Mesothelial cell of epicardium (in vitro differentiated cells): ENCODE measurements at regions not wholly inside any gene's neighbourhood (a gene's known extent, or its start where the extent isn't known, plus 50 kb on each side); places are given as distances from the start of the nearest gene placed in this dataset.
"Not testable (repeated sequence)": the region's sequence is repeated elsewhere in the genome, so short reads cannot be mapped to it uniquely, and the experiment has no call there.

Experiments
- DNase-seq, 2 experiments: peaks; one replicate each; pipeline ENCODE4 v3.0.0; 2021; ENCODE audit warnings: low spot score in 2 of 2; ENCODE audit not compliant: unreplicated experiment in 2 of 2
- H3K27ac Mint-ChIP-seq: 2 replicates; pipeline ENCODE4 v1.8.0; 2021; ENCODE audit warnings: mixed read lengths
- H3K27me3 Mint-ChIP-seq: 2 replicates; pipeline ENCODE4 v1.8.0; 2021; ENCODE audit warnings: low read depth, mixed read lengths
- H3K36me3 Mint-ChIP-seq: 2 replicates; pipeline ENCODE4 v1.8.0; 2021; ENCODE audit warnings: mixed read lengths
- H3K4me1 Mint-ChIP-seq: 2 replicates; pipeline ENCODE4 v1.8.0; 2021; ENCODE audit warnings: mixed read lengths
- H3K4me3 Mint-ChIP-seq: 2 replicates; pipeline ENCODE4 v1.8.0; 2021; ENCODE audit warnings: mild to moderate bottlenecking, moderate library complexity, mixed read lengths
- H3K9me3 Mint-ChIP-seq: 2 replicates; pipeline ENCODE4 v1.8.0; 2021; ENCODE audit warnings: mixed read lengths
- CTCF ChIP-seq: fragments of 200-600 bp; sonication (generic); IDR thresholded peaks from one replicate; pipeline ENCODE4 v1.5.0; 2021; ENCODE audit warnings: antibody characterized with exemption; ENCODE audit not compliant: unreplicated experiment

GRCh38 chr11:128151780-128152179, 435.6 kb downstream of the ETS1 start:
- DNase-seq: no peak
- Mint-ChIP-seq H3K4me3 (no peak overlapping the region), H3K4me1 (peaks cover 25% of the 10 kb centered on the region), H3K36me3 (no peaks in the 10 kb centered on the region), H3K9me3 (no peaks in the 10 kb centered on the region), H3K27me3 (no peaks in the 10 kb centered on the region), H3K27ac (no peak overlapping the region)
- TF ChIP-seq CTCF: no peak

GRCh38 chr11:128151338-128151737, 436.0 kb downstream of the ETS1 start:
- Mint-ChIP-seq H3K4me3 (no peak overlapping the region), H3K27ac (no peak overlapping the region), H3K4me1 (peaks cover 30% of the 10 kb centered on the region), H3K36me3 (no peaks in the 10 kb centered on the region), H3K9me3 (no peaks in the 10 kb centered on the region), H3K27me3 (no peaks in the 10 kb centered on the region)
- TF ChIP-seq CTCF: no peak
- DNase-seq: no peak

- no peaks in the 10 kb centered on the region for H3K27me3 Mint-ChIP-seq
- no peaks in the 10 kb centered on the region for H3K36me3 Mint-ChIP-seq
- peaks cover 26% of the 10 kb centered on the region for H3K4me1 Mint-ChIP-seq
- no peaks in the 10 kb centered on the region for H3K9me3 Mint-ChIP-seq
- no peak for DNase-seq
- H3K27ac Mint-ChIP-seq: no peak overlapping the region
- no peak for TF ChIP-seq CTCF
- H3K4me3 Mint-ChIP-seq: no peak overlapping the region
Measured at GRCh38 chr11:128148208-128148607, 439.1 kb downstream of the ETS1 start.

- Mint-ChIP-seq H3K9me3 (peaks cover 7% of the 10 kb centered on the region), H3K4me1 (peaks cover 26% of the 10 kb centered on the region), H3K27ac (peak overlapping the region; percentile 70), H3K4me3 (no peak overlapping the region), H3K27me3 (no peaks in the 10 kb centered on the region), H3K36me3 (no peaks in the 10 kb centered on the region)
- no peak for TF ChIP-seq CTCF
- no peak for DNase-seq
Measured at GRCh38 chr11:128146926-128147605, 440.3 kb downstream of the ETS1 start.

DNA sequence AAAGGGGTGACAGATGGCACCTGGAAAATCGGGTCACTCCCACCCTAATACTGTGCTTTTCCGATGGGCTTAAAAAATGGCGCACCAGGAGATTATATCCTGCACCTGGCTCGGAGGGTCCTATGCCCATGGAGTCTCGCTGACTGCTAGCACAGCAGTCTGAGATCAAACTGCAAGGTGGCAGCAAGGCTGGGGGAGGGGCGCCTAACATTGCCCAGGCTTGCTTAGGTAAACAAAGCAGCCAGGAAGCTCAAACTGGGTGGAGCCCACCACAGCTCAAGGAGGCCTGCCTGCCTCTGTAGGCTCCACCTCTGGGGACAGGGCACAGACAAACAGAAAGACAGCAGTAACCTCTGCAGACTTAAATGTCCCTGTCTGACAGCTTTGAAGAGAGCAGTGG, 447.1 kb downstream of the ETS1 start:
- H3K27me3 Mint-ChIP-seq, H3K27ac Mint-ChIP-seq, H3K36me3 Mint-ChIP-seq, H3K4me3 Mint-ChIP-seq, H3K4me1 Mint-ChIP-seq, DNase-seq: not testable (repeated sequence)
- peaks cover 30% of the 10 kb centered on the region for H3K9me3 Mint-ChIP-seq

- H3K36me3 Mint-ChIP-seq: peaks cover 5% of the 10 kb centered on the region
- no peak for TF ChIP-seq CTCF
- no peaks in the 10 kb centered on the region for H3K27me3 Mint-ChIP-seq
- H3K4me1 Mint-ChIP-seq: peaks cover 21% of the 10 kb centered on the region
- H3K4me3 Mint-ChIP-seq: no peak overlapping the region
- no peak for DNase-seq
- H3K9me3 Mint-ChIP-seq: peaks cover 23% of the 10 kb centered on the region
- no peak overlapping the region for H3K27ac Mint-ChIP-seq
Measured at GRCh38 chr11:128135451-128135850, 451.9 kb downstream of the ETS1 start.
